Inferior parietal cortex (tissue), 1 donor: ENCODE measurements at regions not wholly inside any gene's neighbourhood (a gene's known extent, or its start where the extent isn't known, plus 50 kb on each side); places are given as distances from the start of the nearest gene placed in this dataset.
A peak's percentile ranks its signal among the peaks of the same experiment; 100 is the strongest.
"Not testable (repeated sequence)": the region's sequence is repeated elsewhere in the genome, so short reads cannot be mapped to it uniquely, and the experiment has no call there.

Experiments
- DNase-seq: peaks from one replicate; pipeline ENCODE4 v3.0.0-alpha.2; 2016; ENCODE audit errors: extremely low spot score

- DNase-seq = peak; percentile 84
Observed at GRCh38 chr15:38073178-38073946, 138.9 kb downstream of the TMCO5A start.

DNA sequence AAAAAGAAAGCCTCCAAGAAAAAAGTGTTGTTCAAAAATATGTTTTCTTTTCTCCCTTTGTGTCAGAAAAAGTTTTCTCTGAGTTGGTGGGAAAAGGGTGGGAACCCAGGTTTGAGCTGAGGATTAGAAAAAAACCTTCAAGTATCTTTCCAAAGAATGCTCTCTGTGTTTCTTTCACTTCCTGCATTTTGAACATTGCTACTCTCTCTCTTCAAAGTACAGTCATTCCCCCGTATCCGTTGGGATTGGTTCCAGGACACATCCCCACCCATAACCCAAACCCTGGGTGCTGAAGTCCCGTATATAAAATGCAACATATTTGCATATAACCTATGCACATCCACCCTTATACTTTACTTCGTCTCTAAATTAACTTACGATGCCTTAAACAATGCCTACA is 139.6 kb downstream of the TMCO5A start:
- no peak for DNase-seq

DNA sequence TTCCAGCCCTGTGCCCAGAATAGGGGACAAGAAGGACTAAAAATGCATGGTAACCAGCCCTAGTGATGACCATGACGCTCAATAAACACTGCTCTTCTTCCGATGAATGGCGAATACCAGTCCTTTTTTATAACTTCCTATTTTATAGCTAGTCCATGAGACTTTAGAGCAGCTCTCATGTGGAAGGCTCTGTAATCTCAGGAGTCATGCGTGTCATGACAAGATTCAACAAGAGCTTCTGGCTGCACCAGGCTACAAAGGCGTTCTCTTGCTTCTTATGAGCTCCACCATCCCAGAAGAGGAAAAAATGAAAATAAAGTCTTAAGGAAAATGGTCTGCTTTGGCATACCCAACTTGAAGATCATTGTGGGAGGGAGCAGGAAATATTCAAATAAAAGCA is 141.0 kb downstream of the TMCO5A start:
- no peak for DNase-seq

- DNase-seq = no peak
Observed at GRCh38 chr15:38076786-38077185, 142.3 kb downstream of the TMCO5A start.

GRCh38 chr15:38079236-38079635 is 144.8 kb downstream of the TMCO5A start:
- no peak for DNase-seq

DNA sequence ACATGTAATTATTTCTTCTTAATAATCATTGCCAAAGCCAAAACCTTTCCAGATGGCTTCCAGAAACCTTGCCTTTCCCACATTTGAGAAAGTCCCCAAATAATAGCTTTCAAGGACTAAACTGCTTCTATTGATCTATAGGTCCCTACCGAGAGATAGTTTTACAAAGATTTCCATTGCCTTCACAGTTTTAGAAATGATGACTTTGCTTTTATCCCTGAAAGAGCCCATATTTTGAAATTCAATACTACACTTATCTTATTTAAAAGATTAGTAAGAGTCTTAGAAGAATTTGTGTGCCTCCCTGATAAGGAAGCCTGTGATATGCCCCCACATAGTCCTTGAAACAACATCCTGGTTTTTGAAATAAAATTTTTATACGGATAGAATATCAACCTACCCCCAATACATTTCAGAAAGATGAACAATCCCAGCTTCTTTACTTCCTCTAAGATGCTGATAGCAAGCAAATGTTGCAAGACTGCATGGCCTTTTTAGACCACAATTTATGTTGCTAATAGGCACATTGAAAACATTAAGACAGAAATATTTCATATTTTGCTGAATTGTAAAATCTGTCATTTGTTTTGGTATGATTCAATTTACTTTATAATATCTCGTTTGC is 146.3 kb downstream of the TMCO5A start:
- DNase-seq = no peak

- no peak for DNase-seq
Observed at GRCh38 chr15:38084289-38084688, 149.8 kb downstream of the TMCO5A start.

DNA sequence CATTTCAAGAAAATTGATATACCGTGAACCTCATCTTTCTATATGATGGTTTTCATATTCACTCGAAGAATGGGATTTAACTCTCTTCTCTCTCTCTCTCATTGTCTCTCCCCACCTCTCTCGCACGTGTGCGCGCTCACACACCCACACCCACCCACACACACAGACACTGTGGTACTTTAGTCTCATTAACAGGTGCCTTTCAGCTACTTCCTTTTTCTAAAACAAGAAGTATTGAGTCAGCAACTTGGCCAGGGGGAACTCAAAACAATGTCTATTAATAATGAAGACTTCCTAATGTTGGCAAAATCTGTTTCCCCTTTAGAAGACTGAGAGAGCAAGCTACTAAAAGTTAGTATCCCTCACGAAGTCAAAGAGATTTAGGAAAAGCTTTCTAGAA is 150.7 kb downstream of the TMCO5A start:
- no peak for DNase-seq

GRCh38 chr15:38085931-38086568 is 151.6 kb downstream of the TMCO5A start:
- DNase-seq = no peak

GRCh38 chr15:38086611-38087010 is 152.2 kb downstream of the TMCO5A start:
- no peak for DNase-seq

GRCh38 chr15:38088971-38089370 is 154.5 kb downstream of the TMCO5A start:
- DNase-seq = no peak

GRCh38 chr15:38090223-38090622 is 155.8 kb downstream of the TMCO5A start:
- DNase-seq = no peak

- no peak for DNase-seq
Observed at GRCh38 chr15:38090678-38091077, 156.2 kb downstream of the TMCO5A start.

DNA sequence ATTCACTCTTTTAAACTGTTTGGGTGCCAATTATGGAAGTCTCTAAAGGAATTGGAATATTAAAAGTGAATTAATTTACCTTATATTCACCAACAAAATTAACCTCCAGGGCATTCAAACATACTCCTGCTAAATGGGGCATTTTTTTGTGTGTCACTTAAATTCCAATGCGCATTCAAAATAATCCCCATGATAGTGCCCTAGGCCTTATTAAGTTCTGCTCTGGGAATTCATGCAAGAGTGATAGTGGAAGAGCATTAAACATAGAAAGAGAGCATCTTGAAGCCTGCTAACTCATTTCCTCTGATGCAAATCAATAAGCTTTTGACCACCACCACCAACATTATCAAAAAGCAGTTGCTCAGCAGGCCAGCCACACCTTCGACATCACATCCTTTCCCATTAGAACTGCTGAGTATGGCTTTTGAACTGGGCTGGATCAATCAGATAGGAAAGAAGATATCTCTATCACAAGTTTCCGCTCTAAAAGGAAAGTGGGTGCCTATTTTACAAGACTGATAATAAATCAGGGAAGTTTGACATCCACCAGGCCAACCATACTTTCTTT is 156.7 kb downstream of the TMCO5A start:
- no peak for DNase-seq

GRCh38 chr15:38093931-38094330 is 158.7 kb upstream of the SPRED1 start:
- no peak for DNase-seq

- DNase-seq = no peak
Observed at GRCh38 chr15:38102972-38103371, 149.7 kb upstream of the SPRED1 start.

- DNase-seq = no peak
Observed at GRCh38 chr15:38103564-38103963, 149.1 kb upstream of the SPRED1 start.

- no peak for DNase-seq
Observed at GRCh38 chr15:38111070-38111469, 141.6 kb upstream of the SPRED1 start.

DNA sequence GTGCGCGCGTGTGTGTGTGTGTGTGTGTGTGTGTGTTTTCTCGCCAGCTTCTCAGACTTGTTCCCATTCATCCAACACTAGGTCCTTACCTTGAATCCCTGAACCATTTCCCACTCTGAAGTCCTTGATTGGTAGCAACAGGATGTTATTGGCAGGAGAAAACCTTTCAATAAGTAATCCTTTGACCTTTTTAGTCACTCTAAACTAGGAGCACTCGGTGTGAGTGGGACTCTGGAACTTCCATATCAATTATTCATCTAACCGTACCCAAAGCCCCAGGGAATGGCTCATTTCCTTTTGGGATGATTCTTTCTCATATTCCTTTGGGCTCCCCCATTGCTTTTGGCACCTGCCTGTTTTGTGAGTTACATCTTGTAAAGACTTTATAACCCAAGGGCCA is 140.2 kb upstream of the SPRED1 start:
- DNase-seq = no peak

- no peak for DNase-seq
Observed at GRCh38 chr15:38115121-38115520, 137.5 kb upstream of the SPRED1 start.

DNA sequence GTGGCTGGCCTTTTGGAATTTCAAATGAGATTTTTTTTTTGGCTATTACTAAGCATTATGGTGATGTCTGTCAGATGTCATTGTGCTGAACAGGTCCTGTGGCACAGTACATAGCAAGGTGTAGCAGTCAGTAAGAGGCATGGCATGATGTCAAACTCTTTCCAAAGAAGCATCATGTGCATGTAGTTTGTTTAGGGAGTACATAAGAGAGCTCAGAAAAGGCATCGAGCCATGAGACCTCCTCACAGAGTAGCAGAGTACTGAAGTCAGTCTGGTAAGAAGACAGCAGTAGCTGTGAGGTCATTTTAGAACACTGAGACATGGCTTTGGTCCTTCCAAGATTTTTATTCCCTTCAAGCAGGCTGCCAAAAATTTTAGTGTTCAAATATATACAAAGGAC is 134.9 kb upstream of the SPRED1 start:
- DNase-seq = no peak

- DNase-seq = not testable (repeated sequence)
Observed at GRCh38 chr15:38119865-38120264, 132.8 kb upstream of the SPRED1 start.

DNA sequence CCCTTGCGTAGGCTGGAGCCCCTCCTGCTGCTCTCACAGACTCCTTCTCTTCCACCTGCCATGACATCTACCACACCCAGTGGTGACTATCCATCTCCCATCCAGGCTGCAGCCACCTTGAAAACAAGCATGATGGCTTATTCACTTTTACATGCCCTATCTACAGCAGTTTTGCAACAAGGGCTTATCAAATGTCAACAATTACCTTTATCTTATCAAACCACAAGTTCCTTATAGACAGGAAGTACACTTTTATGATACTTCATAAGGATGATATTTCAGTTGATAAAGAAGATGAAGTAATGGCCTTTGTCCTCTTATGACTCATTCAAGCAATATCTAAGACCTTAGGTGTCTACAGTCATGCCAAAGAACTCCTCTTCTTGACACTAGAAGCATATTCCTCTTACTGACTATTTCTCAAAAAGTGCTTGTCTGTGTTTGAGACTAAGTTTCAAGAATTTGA is 125.3 kb upstream of the SPRED1 start:
- DNase-seq = no peak
